Sigmoid colon (tissue), 4 donors: ENCODE measurements at regions not wholly inside any gene's neighbourhood (a gene's known extent, or its start where the extent isn't known, plus 50 kb on each side); places are given as distances from the start of the nearest gene placed in this dataset.

Experiments
- CTCF ChIP-seq, 4 experiments: fragments of 450-650 bp in 3 of 4; fragments of 200-600 bp in 1 of 4; IDR thresholded peaks; one replicate each; pipeline ENCODE4 v1.5.1; 2016 to 2019; ENCODE audit warnings: antibody characterized with exemption in 4 of 4, mild to moderate bottlenecking in 3 of 4, moderate library complexity in 2 of 4
- EP300 ChIP-seq, 4 donors: sonication (generic); formaldehyde crosslinking; IDR thresholded peaks; one replicate each; pipeline ENCODE4 v1.6.1; 2017; ENCODE audit warnings: antibody characterized with exemption in 4 of 4
- POLR2A ChIP-seq, 2 donors: fragments of 450-650 bp; IDR thresholded peaks; one replicate each; pipeline ENCODE4 v1.6.1; 2016; ENCODE audit warnings: antibody characterized with exemption in 2 of 2, mild to moderate bottlenecking in 2 of 2, moderate library complexity in 2 of 2
- POLR2AphosphoS5 ChIP-seq, 4 donors: sonication (generic); formaldehyde crosslinking; IDR thresholded peaks; one replicate each; pipeline ENCODE4 v1.6.1; 2017; ENCODE audit warnings: antibody characterized with exemption in 4 of 4

GRCh38 chr6:109242925-109243324 lies 139.3 kb downstream of the CD164 start:
- no peak for TF ChIP-seq CTCF (IDR thresholded peaks at IDR 0.05)
- no peak for TF ChIP-seq POLR2A (IDR thresholded peaks at IDR 0.05)
- TF ChIP-seq POLR2AphosphoS5 (IDR thresholded peaks at IDR 0.05) = no peak
- no peak for TF ChIP-seq EP300 (IDR thresholded peaks at IDR 0.05)
